Nephron (organoid): ENCODE measurements at regions not wholly inside any gene's neighbourhood (a gene's known extent, or its start where the extent isn't known, plus 50 kb on each side); places are given as distances from the start of the nearest gene placed in this dataset.

Experiments
- H3K27ac Mint-ChIP-seq, 3 experiments: 2 replicates each; pipeline ENCODE4 v1.8.0; 2020; ENCODE audit warnings: mixed read lengths in 3 of 3, mild to moderate bottlenecking in 2 of 3, moderate library complexity in 1 of 3
- H3K27me3 Mint-ChIP-seq: 2 replicates; pipeline ENCODE4 v1.8.0; 2021; ENCODE audit warnings: low read depth, mild to moderate bottlenecking, moderate library complexity, mixed read lengths
- H3K36me3 Mint-ChIP-seq: 2 replicates; pipeline ENCODE4 v1.8.0; 2020; ENCODE audit warnings: low read depth, mixed read lengths
- H3K4me1 Mint-ChIP-seq: 2 replicates; pipeline ENCODE4 v1.8.0; 2020; ENCODE audit warnings: mixed read lengths
- H3K4me3 Mint-ChIP-seq, 3 experiments: 2 replicates each; pipeline ENCODE4 v1.8.0; 2020; ENCODE audit warnings: mild to moderate bottlenecking in 3 of 3, mixed read lengths in 3 of 3, moderate library complexity in 2 of 3
- H3K9me3 Mint-ChIP-seq: 2 replicates; pipeline ENCODE4 v1.8.0; 2020; ENCODE audit warnings: mixed read lengths
- TF ChIP-seq, protein P1 (sequence below), 3 experiments: fragments of 200-600 bp; sonication (generic); IDR thresholded peaks; one replicate each; pipeline ENCODE4 v1.5.0; 2021; ENCODE audit warnings: antibody characterized with exemption in 3 of 3; ENCODE audit not compliant: unreplicated experiment in 3 of 3

DNA sequence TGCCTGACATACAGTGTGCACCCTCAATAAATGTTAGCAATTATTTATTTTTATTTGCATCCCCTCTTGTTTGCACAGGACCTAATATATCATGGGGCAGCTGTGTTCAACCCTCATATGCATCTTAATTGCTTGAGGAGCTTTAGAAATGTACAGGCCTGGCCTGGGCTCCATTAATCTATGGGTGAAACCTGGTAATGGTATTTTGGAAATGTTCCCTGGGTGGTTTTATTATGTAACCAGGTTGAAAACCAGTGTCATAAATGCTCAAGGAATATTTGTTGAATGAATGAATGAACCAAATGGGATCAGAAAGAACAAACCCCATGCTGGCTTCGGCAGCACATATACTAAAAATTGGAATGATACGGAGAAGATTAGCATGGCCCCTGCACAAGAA lies 84.0 kb upstream of the PICALM start:
- no peaks in the 10 kb centered on the region for H3K27me3 Mint-ChIP-seq
- H3K4me3 Mint-ChIP-seq = no peak overlapping the region
- TF ChIP-seq, protein P1, sequence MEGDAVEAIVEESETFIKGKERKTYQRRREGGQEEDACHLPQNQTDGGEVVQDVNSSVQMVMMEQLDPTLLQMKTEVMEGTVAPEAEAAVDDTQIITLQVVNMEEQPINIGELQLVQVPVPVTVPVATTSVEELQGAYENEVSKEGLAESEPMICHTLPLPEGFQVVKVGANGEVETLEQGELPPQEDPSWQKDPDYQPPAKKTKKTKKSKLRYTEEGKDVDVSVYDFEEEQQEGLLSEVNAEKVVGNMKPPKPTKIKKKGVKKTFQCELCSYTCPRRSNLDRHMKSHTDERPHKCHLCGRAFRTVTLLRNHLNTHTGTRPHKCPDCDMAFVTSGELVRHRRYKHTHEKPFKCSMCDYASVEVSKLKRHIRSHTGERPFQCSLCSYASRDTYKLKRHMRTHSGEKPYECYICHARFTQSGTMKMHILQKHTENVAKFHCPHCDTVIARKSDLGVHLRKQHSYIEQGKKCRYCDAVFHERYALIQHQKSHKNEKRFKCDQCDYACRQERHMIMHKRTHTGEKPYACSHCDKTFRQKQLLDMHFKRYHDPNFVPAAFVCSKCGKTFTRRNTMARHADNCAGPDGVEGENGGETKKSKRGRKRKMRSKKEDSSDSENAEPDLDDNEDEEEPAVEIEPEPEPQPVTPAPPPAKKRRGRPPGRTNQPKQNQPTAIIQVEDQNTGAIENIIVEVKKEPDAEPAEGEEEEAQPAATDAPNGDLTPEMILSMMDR (IDR thresholded peaks at IDR 0.05; ENCODE audit: unreplicated experiment in 3 of 3) = no peak
- H3K36me3 Mint-ChIP-seq = no peaks in the 10 kb centered on the region
- peaks cover 44% of the 10 kb centered on the region for H3K4me1 Mint-ChIP-seq
- H3K27ac Mint-ChIP-seq = peak overlapping the region; percentile 36 to 98 (median 91)
- no peaks in the 10 kb centered on the region for H3K9me3 Mint-ChIP-seq

DNA sequence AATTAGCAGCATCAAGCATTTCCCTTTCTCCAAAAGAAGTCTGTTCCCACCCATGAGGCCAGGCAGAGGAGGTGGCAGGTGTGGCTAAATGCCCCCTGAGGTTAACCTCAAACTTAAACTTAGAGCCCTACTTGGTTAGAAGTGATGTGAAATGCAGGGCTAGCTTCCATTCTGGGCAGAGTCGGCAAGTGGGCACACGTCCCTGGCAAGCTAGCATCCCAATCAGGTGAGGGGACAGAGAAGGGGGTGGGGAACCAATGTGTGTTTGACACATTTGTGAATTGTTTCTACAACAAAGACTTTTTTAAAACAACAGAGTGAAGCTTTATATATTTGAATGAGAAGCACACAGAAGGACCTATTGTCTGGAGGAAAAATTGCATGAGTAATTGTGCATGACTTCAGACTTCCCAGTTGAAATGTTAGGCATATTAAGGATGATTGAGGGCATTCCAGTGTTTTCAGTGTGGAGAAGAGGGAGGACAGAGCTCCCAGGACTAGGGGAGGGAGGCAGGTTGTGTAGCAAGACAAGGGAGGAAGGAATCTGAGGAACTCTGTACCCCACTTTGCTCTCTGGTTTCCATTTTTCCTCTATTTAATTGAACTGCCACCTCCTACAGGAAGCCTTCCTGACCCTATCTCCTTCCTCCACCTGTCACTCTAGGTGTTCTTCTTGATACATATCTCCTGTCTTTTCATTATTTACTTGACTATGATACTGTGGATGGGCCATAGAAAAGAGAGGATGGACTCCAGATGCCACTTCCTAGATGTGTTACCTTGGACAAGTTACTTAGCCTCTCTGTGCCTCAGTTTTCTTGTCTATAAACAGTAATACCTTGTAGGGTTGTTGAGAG lies 83.3 kb upstream of the PICALM start:
- H3K27me3 Mint-ChIP-seq = no peaks in the 10 kb centered on the region
- TF ChIP-seq, protein P1 (IDR thresholded peaks at IDR 0.05; ENCODE audit: unreplicated experiment in 3 of 3) = no peak

DNA sequence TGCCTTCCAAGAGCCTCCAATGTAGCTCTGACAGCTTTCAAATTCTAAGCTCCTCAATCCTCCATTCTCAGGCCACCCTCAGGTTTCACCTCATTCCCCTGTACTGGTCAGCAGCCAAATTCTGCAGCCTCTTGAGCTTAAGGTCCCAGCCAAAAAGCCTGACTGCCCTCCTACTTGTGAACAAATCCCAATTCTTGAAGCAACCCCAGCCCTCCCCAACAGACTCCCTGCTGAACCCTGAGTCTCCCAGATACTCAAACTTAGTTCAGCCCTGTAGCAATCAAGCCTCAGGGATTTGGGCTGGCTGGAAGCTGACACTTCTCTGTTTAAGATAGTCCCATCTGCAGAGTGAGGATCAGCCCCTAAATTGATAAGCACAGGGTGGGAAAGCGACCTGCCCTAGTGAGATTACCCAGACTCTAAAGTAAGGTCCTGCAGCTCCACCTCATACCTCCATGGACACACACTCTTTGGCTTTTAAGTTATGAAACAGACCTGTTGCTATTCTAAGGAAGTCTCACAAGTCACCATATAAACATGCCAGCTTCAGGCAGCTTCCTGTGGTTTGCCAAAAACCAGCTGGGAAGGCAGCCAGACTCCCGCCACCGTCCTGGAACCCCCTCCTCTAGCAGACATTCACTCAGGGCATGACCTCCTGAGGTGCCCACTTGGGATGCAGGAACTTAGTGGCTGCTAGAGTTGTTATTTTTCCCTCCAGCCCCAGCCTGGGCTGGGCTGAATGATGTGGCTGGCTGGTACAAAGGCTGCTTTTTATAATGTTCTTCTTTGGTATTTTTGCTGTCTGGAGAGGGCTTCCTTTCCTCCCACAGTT lies 82.5 kb upstream of the PICALM start:
- TF ChIP-seq, protein P1 (IDR thresholded peaks at IDR 0.05; ENCODE audit: unreplicated experiment in 3 of 3) = no peak
- peak overlapping the region in 1 of 3 experiments; percentile 34 for H3K4me3 Mint-ChIP-seq
- H3K27me3 Mint-ChIP-seq = no peaks in the 10 kb centered on the region
- H3K27ac Mint-ChIP-seq = peak overlapping the region; percentile 90 to 98 (median 91)
- no peaks in the 10 kb centered on the region for H3K36me3 Mint-ChIP-seq
- H3K4me1 Mint-ChIP-seq = peaks cover 44% of the 10 kb centered on the region
- no peaks in the 10 kb centered on the region for H3K9me3 Mint-ChIP-seq

More for the DNA sequence above, 83.3 kb upstream of the PICALM start:
- Mint-ChIP-seq H3K9me3 (no peaks in the 10 kb centered on the region), H3K27ac (peak overlapping the region; percentile 90 to 98 (median 91)), H3K36me3 (no peaks in the 10 kb centered on the region), H3K4me3 (no peak overlapping the region), H3K4me1 (peaks cover 44% of the 10 kb centered on the region)

DNA sequence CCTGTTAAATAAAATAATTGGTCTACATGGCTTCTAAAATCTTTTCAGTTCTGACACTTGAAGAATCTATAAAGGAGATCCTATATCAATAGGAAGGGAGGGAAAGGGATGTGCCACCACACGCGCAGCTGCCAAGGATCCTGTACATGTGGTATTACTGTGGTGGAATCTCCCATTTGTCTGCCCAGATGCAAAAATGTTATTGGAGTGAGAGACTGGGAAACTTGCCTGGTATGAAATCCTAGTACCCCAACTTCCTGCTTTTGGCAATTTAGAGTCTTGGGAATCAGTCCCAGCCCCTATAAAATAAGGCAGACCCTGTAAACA lies 81.9 kb upstream of the PICALM start:
- TF ChIP-seq, protein P1 (IDR thresholded peaks at IDR 0.05; ENCODE audit: unreplicated experiment in 3 of 3) = no peak
- Mint-ChIP-seq H3K4me3 (no peak overlapping the region), H3K4me1 (peaks cover 44% of the 10 kb centered on the region)

DNA sequence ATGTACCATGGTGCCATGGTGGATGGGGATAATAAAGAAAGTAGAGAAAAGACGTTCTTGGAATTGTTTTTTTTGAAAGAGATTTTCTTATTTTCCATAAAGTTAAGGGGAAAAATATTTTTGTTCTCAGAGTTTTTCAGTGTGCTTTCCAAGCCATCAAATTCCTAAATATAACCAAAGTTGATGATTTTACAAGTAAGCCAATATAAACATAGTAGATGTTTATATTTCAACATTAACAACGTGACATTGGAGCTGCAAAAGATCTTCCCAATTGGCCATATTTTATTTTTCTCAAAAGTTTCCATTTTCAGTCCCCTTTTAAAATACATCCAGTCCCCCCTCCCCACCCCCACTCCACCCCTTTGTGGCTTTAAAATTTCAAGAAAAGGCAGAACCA lies 80.9 kb upstream of the PICALM start:
- Mint-ChIP-seq H3K27me3 (no peaks in the 10 kb centered on the region), H3K4me3 (no peak overlapping the region), H3K9me3 (no peaks in the 10 kb centered on the region), H3K4me1 (peaks cover 49% of the 10 kb centered on the region), H3K27ac (peak overlapping the region; percentile 34 to 98 (median 76)), H3K36me3 (no peaks in the 10 kb centered on the region)
- TF ChIP-seq, protein P1 (IDR thresholded peaks at IDR 0.05; ENCODE audit: unreplicated experiment in 3 of 3) = no peak

More for the DNA sequence above, 81.9 kb upstream of the PICALM start:
- Mint-ChIP-seq H3K27me3 (no peaks in the 10 kb centered on the region), H3K27ac (peak overlapping the region; percentile 90 to 98 (median 91)), H3K9me3 (no peaks in the 10 kb centered on the region), H3K36me3 (no peaks in the 10 kb centered on the region)
